HFF-Myc (cell line): ENCODE measurements at regions not wholly inside any gene's neighbourhood (a gene's known extent, or its start where the extent isn't known, plus 50 kb on each side); places are given as distances from the start of the nearest gene placed in this dataset.

ENCODE experiments used
- DNase-seq: peaks from one replicate; pipeline ENCODE4 v3.0.0-alpha.2; 2011; ENCODE audit warnings: low read depth; ENCODE audit errors: extremely low read depth
- H3K4me3 ChIP-seq: replicated peaks from 2 replicates; pipeline ENCODE4 v1.5.1; 2011; ENCODE audit warnings: low read depth, mild to moderate bottlenecking, control low read depth, low read length
- TF ChIP-seq, protein P1 (sequence below): IDR thresholded peaks from 2 replicates; pipeline ENCODE4 v1.5.1; 2012; ENCODE audit warnings: mild to moderate bottlenecking, low read depth, low read length, control low read depth; ENCODE audit errors: missing control alignments

DNA sequence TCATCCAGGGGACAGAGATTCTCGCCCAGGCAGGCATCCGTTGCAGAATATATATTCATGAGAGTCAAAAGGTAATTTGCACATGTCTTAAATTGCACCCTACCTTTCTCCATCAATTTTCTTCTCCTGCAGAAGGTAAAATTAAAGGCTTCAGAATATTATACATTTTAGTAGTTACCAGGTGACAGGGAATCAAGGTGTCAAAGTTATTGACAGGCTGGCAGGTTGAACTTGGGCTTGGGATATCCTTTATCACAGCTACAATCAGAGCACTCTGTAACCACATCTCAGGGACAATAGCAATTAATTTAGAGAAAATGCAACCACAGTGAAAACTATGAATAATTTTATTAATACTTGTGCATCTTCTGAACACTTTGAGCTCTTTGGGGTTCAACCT, 66.9 kb upstream of the GSC start:
- no peak overlapping the region for H3K4me3 ChIP-seq
- DNase-seq = no peak
- TF ChIP-seq, protein P1, sequence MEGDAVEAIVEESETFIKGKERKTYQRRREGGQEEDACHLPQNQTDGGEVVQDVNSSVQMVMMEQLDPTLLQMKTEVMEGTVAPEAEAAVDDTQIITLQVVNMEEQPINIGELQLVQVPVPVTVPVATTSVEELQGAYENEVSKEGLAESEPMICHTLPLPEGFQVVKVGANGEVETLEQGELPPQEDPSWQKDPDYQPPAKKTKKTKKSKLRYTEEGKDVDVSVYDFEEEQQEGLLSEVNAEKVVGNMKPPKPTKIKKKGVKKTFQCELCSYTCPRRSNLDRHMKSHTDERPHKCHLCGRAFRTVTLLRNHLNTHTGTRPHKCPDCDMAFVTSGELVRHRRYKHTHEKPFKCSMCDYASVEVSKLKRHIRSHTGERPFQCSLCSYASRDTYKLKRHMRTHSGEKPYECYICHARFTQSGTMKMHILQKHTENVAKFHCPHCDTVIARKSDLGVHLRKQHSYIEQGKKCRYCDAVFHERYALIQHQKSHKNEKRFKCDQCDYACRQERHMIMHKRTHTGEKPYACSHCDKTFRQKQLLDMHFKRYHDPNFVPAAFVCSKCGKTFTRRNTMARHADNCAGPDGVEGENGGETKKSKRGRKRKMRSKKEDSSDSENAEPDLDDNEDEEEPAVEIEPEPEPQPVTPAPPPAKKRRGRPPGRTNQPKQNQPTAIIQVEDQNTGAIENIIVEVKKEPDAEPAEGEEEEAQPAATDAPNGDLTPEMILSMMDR = no peak

- no peak for DNase-seq
- TF ChIP-seq, protein P1 = no peak
- H3K4me3 ChIP-seq = no peak overlapping the region
Measured at GRCh38 chr14:94833633-94834032, 63.7 kb upstream of the GSC start.

DNA sequence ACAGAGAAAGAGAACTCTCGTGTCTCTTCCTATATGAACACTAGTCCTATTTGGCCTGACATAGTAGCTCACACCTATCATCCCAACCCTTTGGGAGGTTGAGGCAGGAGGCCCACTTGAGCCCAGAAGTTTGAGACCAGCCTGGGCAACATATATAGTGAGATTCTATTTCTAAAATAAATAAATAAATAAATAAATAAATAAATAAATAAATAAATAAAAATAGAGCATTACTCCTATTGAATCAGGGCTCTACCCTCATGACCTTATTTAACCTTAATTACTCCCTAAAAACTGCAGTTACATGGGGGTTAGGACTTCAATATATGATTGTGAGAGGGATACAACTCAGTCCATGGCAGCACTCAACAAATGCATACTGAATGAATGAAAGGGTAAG, 61.2 kb upstream of the GSC start:
- TF ChIP-seq, protein P1 = no peak
- no peak for DNase-seq
- no peak overlapping the region for H3K4me3 ChIP-seq

DNA sequence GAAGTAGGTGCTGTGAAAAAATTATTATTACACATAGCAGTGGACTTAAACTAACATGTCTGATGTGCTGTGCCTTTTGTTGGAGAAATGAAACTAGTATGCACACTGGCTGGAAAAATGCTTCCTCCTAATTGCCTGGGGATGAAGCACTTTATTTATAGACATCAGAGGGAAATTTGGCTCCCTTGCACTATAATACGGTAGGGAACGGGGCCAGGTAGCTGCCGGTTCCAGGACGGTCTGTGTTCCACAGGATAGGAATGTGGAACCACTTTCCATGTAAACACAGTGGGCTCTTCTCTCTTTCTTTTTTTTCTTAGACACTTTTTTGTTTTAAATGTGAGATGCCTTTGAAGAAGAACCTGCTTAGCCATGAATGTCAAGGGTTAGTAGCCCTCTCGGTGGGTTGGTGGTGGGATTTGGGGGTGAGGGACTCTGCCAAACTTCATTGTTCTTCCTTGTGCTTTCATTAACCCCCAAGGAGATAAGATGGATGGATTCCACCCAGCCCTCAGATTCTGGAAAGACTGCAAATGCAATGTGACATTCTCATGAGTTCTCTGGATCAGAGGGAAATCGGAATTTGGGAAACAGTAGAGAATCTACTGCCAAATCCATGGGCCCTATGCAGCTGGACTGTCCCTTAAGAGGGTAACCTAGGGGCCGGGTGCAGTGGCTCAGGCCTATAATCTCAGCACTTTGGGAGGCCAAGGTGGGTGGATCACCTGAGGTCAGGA, 58.0 kb upstream of the GSC start:
- TF ChIP-seq, protein P1 = no peak
- no peak for DNase-seq
- no peak overlapping the region for H3K4me3 ChIP-seq

GRCh38 chr14:94826774-94827173, 56.9 kb upstream of the GSC start:
- TF ChIP-seq, protein P1 = no peak
- DNase-seq = no peak
- no peak overlapping the region for H3K4me3 ChIP-seq

DNA sequence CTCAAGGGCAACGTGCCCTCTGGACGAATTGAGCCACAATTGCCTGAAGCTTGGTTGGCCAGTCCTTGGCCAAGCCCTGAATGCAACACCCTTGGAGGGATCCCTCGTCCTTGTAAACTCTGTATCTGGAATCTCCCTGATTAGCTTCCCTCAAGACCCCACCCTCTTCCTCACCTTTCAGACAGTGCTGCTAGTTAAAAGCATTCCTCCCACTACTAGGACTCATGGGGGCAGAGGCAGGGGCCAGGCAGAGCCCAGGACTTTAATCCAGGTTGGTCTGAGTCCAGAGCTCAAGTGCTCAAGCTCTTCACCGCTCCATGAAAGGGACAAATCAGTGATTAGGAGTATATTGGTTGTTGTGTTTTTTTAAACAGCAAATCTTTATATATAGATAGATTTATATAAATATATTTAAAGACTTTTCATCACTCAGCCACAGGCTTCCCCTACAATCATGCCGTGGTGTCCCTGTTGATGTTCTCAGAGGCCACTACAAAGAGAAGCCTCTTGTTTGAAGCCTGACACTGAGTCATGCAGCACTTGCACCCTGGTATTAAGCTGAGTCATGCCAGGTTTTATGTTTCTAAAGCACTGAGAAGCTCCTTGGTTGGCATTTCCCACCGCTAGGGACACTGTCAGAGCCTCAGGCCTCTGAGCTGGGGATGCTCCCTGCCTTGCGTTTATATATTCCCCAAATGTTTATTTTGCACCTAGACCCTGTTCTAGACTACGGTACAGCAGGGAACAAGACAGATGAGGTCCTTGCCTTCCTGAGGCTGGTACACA, 53.8 kb upstream of the GSC start:
- no peak for DNase-seq
- H3K4me3 ChIP-seq = no peak overlapping the region
- TF ChIP-seq, protein P1 = no peak
